MCF 10A (cell line): ENCODE measurements at regions not wholly inside any gene's neighbourhood (a gene's known extent, or its start where the extent isn't known, plus 50 kb on each side); places are given as distances from the start of the nearest gene placed in this dataset.

Source experiments
- BruUV-seq: library from RNA; stranded (reverse); fragments of 400-500 nt; replicated peaks from 2 replicates; lab custom pipeline; 2021; lab: Mats Ljungman, UMichigan
- CTCF ChIA-PET: fragments of 300-600 bp; sonication (Branson Sonifier 250); formaldehyde crosslinking; extraction: SDS; loops from one replicate; lab custom pipeline; 2021; ENCODE audit warnings: antibody characterized with exemption, inconsistent platforms; lab: Yijun Ruan, JAX
- POLR2A ChIA-PET: fragments of 300-600, 350-650 bp; sonication (Branson Sonifier 250); formaldehyde crosslinking; extraction: SDS; loops from one replicate; lab custom pipeline; 2020; ENCODE audit warnings: antibody characterized with exemption, inconsistent platforms; lab: Yijun Ruan, JAX
- DNase-seq: peaks from one replicate; pipeline ENCODE4 v3.0.0-alpha.2; 2018; ENCODE audit not compliant: unreplicated experiment
- H3K27ac Mint-ChIP-seq: one replicate; pipeline ENCODE4 v1.8.0; 2022; ENCODE audit warnings: mild to moderate bottlenecking, low read depth, mixed read lengths; ENCODE audit not compliant: unreplicated experiment
- H3K27me3 Mint-ChIP-seq: one replicate; pipeline ENCODE4 v1.8.0; 2022; ENCODE audit warnings: mixed read lengths; ENCODE audit not compliant: insufficient read depth, unreplicated experiment
- H3K36me3 Mint-ChIP-seq: one replicate; pipeline ENCODE4 v1.8.0; 2022; ENCODE audit warnings: mild to moderate bottlenecking, moderate library complexity, mixed read lengths; ENCODE audit not compliant: insufficient read depth, unreplicated experiment
- H3K4me1 Mint-ChIP-seq: one replicate; pipeline ENCODE4 v1.8.0; 2022; ENCODE audit warnings: mixed read lengths; ENCODE audit not compliant: insufficient read depth, unreplicated experiment
- H3K4me3 Mint-ChIP-seq: one replicate; pipeline ENCODE4 v1.8.0; 2022; ENCODE audit warnings: mild to moderate bottlenecking, moderate library complexity, mixed read lengths; ENCODE audit not compliant: unreplicated experiment
- H3K9me3 Mint-ChIP-seq: one replicate; pipeline ENCODE4 v1.8.0; 2022; ENCODE audit warnings: mixed read lengths; ENCODE audit not compliant: unreplicated experiment
- CTCF ChIP-seq: fragments of 200-600 bp; IDR thresholded peaks from one replicate; pipeline ENCODE4 v1.8.0; 2022; ENCODE audit warnings: antibody characterized with exemption, mild to moderate bottlenecking; ENCODE audit not compliant: unreplicated experiment
- intact Hi-C: fragments of 100-400 bp; cut with micrococcal nuclease; formaldehyde crosslinking; loops from 2 replicates; pipeline ENCODE4 v1.14.1; 2022

DNA sequence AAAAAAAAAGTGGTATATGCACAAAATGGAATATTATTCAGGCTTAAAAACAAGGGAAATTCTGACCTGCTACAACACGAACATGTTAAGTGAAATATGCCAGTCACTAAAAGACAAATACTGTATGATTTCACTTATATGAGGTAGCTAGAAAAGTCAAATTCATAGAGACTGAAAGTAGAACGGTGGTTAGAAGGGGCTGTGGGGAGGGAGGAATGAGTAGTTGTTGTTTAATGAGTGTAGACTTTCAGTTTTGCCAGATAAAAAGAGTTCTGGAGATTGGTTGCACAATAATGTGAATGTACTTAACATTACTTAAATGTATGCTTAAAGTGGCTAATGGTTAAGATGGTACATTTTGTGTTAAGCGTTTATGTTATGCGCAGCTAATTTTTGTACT lies 79.5 kb upstream of the IL12B start:
- no peaks in the 10 kb centered on the region for H3K27me3 Mint-ChIP-seq
- no peaks in the 10 kb centered on the region for H3K36me3 Mint-ChIP-seq
- CTCF ChIA-PET = interaction anchor here (0.6 to 2.0 kb wide), 6 partner anchors 9 to 270 kb away, joined by 3 to 9 read pairs (median 4); no protein-coding TSS in a partner anchor
- intact Hi-C loops = no loop called here
- H3K4me1 Mint-ChIP-seq = peaks cover 7% of the 10 kb centered on the region
- H3K27ac Mint-ChIP-seq = no peak overlapping the region
- POLR2A ChIA-PET = interaction anchor here (0.7 kb wide), 1 partner anchor 14 kb away, joined by 3 read pairs; no protein-coding TSS in a partner anchor
- H3K4me3 Mint-ChIP-seq = no peak overlapping the region
- no peak for TF ChIP-seq CTCF
- no peaks in the 10 kb centered on the region for H3K9me3 Mint-ChIP-seq
- no TSS peak for BruUV-seq
- no peak for DNase-seq

GRCh38 chr5:159410480-159410879 lies 80.2 kb upstream of the IL12B start:
- no peak for TF ChIP-seq CTCF
- no peaks in the 10 kb centered on the region for H3K9me3 Mint-ChIP-seq
- POLR2A ChIA-PET = interaction anchor here (0.7 kb wide), 1 partner anchor 13 kb away, joined by 3 read pairs; no protein-coding TSS in a partner anchor
- intact Hi-C loops = no loop called here
- no peak overlapping the region for H3K27ac Mint-ChIP-seq
- no peak overlapping the region for H3K4me3 Mint-ChIP-seq
- BruUV-seq = no TSS peak
- DNase-seq = no peak
- peaks cover 7% of the 10 kb centered on the region for H3K4me1 Mint-ChIP-seq
- CTCF ChIA-PET = interaction anchor here (0.6 to 2.0 kb wide), 8 partner anchors 9 to 953 kb away, joined by 3 to 9 read pairs (median 3); no protein-coding TSS in a partner anchor
- no peaks in the 10 kb centered on the region for H3K36me3 Mint-ChIP-seq
- H3K27me3 Mint-ChIP-seq = no peaks in the 10 kb centered on the region

- ChIA-PET CTCF (interaction anchor here (0.6 to 2.0 kb wide), 7 partner anchors 8 to 365 kb away, joined by 3 to 9 read pairs (median 3); no protein-coding TSS in a partner anchor), POLR2A (no interaction called here)
- H3K27me3 Mint-ChIP-seq = no peaks in the 10 kb centered on the region
- DNase-seq = no peak
- no peak for TF ChIP-seq CTCF
- peaks cover 7% of the 10 kb centered on the region for H3K4me1 Mint-ChIP-seq
- H3K4me3 Mint-ChIP-seq = no peak overlapping the region
- H3K27ac Mint-ChIP-seq = no peak overlapping the region
- intact Hi-C loops = no loop called here
- H3K36me3 Mint-ChIP-seq = no peaks in the 10 kb centered on the region
- H3K9me3 Mint-ChIP-seq = no peaks in the 10 kb centered on the region
- BruUV-seq = no TSS peak
Observed at GRCh38 chr5:159411115-159411514, 80.8 kb upstream of the IL12B start.

DNA sequence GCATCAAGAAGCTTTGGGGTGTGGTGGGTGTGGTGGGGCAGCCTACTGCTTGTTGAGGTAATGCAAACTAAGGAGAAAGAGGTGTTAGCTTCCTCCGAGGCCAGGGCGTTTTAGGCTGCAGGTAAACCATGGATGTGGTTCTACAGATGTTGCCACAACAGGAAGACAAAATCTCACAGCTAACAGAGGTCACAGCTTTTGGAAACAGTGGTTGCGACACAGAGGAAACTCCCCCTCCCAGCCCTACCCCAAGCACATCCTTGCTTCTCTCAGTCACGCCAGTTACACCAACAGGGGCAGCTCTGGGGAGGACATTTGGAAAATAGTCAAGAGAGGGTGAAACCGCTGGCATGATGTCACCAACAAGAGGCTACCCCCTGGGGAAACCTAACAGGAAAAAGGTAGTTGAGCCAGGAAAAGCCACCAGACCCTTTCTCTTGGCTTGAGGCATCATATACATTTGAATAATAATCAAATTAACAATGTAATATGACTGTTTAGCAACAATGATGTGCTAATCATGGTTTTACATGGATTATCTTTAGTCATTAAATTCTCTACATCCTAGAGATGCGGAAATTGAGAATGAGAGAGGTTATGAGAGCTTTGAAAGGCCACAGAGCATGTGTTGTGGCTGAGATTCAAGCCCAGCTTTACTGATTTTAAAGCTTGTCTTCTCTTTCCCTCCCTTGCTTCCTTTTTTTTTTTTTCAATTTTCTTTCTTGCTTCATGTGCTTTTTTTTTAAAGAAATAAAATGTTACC lies 82.2 kb upstream of the IL12B start:
- no peak for TF ChIP-seq CTCF
- no peak overlapping the region for H3K27ac Mint-ChIP-seq
- H3K36me3 Mint-ChIP-seq = no peaks in the 10 kb centered on the region
- ChIA-PET POLR2A (interaction anchor here (0.7 kb wide), 1 partner anchor 9 kb away, joined by 3 read pairs; no protein-coding TSS in a partner anchor), CTCF (interaction anchor here (0.6 to 1.5 kb wide), 4 partner anchors 8 to 200 kb away, joined by 3 to 7 read pairs (median 3); no protein-coding TSS in a partner anchor)
- H3K4me3 Mint-ChIP-seq = no peak overlapping the region
- H3K27me3 Mint-ChIP-seq = no peaks in the 10 kb centered on the region
- no TSS peak for BruUV-seq
- peak; percentile 73 for DNase-seq
- H3K9me3 Mint-ChIP-seq = no peaks in the 10 kb centered on the region
- peaks cover 7% of the 10 kb centered on the region for H3K4me1 Mint-ChIP-seq
- intact Hi-C loops = no loop called here
